ENCODE measurements at regions not wholly inside any gene's neighbourhood (a gene's known extent, or its start where the extent isn't known, plus 50 kb on each side); places are given as distances from the start of the nearest gene placed in this dataset.

- Histone ChIP-seq H3K79me2 (ENCODE audit: insufficient read depth, low read depth, low read length) (no peaks in the 10 kb centered on the region), H3K27ac (ENCODE audit: low read depth, low read length, poor library complexity, severe bottlenecking) (no peak overlapping the region), H3K9me3 (ENCODE audit: low read length) (no peaks in the 10 kb centered on the region), H2AFZ (ENCODE audit: low read length) (no peak overlapping the region), H4K20me1 (ENCODE audit: insufficient read depth, low read length) (no peaks in the 10 kb centered on the region), H3K9me2 (ENCODE audit: insufficient read depth, low read length) (no peaks in the 10 kb centered on the region), H3K4me1 (ENCODE audit: insufficient read depth, low read length, poor library complexity, severe bottlenecking) (no peaks in the 10 kb centered on the region), H3K4me2 (ENCODE audit: low read length) (no peak overlapping the region), H3K4me3 (ENCODE audit: low read depth, low read length, poor library complexity, severe bottlenecking) (no peak overlapping the region), H3K36me3 (ENCODE audit: insufficient read depth, low read length) (no peaks in the 10 kb centered on the region)
- TF ChIP-seq CTCF (conservative IDR thresholded peaks at IDR 0.05; ENCODE audit: low read length) (no peak), EZH2phosphoT487 (IDR thresholded peaks at IDR 0.05; ENCODE audit: borderline replicate concordance, low read depth, low read length) (no peak)
- intact Hi-C loops (cut with micrococcal nuclease; ENCODE audit: unreplicated experiment), result no loop called here
- POLR2A ChIA-PET, result interaction anchor here (1.3 kb wide), 1 partner anchor 40 kb away, joined by 3 read pairs; no protein-coding TSS in a partner anchor
- no TSS peak for BruUV-seq (replicated peaks)
- DNase-seq (ENCODE audit: low spot score), result no peak
- CTCF ChIA-PET (ENCODE audit: unreplicated experiment), result no interaction called here
Observed at GRCh38 chr10:61001731-61002122, 57.7 kb upstream of the RHOBTB1 start.

- H4K20me1 ChIP-seq (ENCODE audit: insufficient read depth, low read length), result no peaks in the 10 kb centered on the region
- no peak overlapping the region for H3K27ac ChIP-seq (ENCODE audit: low read depth, low read length, poor library complexity, severe bottlenecking)
- no peaks in the 10 kb centered on the region for H3K9me2 ChIP-seq (ENCODE audit: insufficient read depth, low read length)
- no peak overlapping the region for H3K4me3 ChIP-seq (ENCODE audit: low read depth, low read length, poor library complexity, severe bottlenecking)
- BruUV-seq (replicated peaks), result no TSS peak
- no peaks in the 10 kb centered on the region for H3K79me2 ChIP-seq (ENCODE audit: insufficient read depth, low read depth, low read length)
- ChIA-PET CTCF (ENCODE audit: unreplicated experiment) (no interaction called here), POLR2A (interaction anchor here (1.3 kb wide), 1 partner anchor 40 kb away, joined by 3 read pairs; no protein-coding TSS in a partner anchor)
- H2AFZ ChIP-seq (ENCODE audit: low read length), result no peak overlapping the region
- no peak for DNase-seq (ENCODE audit: low spot score)
- intact Hi-C loops (cut with micrococcal nuclease; ENCODE audit: unreplicated experiment), result no loop called here
- no peaks in the 10 kb centered on the region for H3K36me3 ChIP-seq (ENCODE audit: insufficient read depth, low read length)
- H3K4me1 ChIP-seq (ENCODE audit: insufficient read depth, low read length, poor library complexity, severe bottlenecking), result no peaks in the 10 kb centered on the region
- H3K4me2 ChIP-seq (ENCODE audit: low read length), result no peak overlapping the region
- TF ChIP-seq CTCF (conservative IDR thresholded peaks at IDR 0.05; ENCODE audit: low read length), result no peak
- TF ChIP-seq EZH2phosphoT487 (IDR thresholded peaks at IDR 0.05; ENCODE audit: borderline replicate concordance, low read depth, low read length), result no peak
- H3K9me3 ChIP-seq (ENCODE audit: low read length), result no peaks in the 10 kb centered on the region
Observed at GRCh38 chr10:61000769-61001730, 57.1 kb upstream of the RHOBTB1 start.

GRCh38 chr10:60998932-60999331 lies 54.9 kb upstream of the RHOBTB1 start:
- Histone ChIP-seq H3K79me2 (ENCODE audit: insufficient read depth, low read depth, low read length) (no peaks in the 10 kb centered on the region), H3K27ac (ENCODE audit: low read depth, low read length, poor library complexity, severe bottlenecking) (no peak overlapping the region), H3K4me3 (ENCODE audit: low read depth, low read length, poor library complexity, severe bottlenecking) (no peak overlapping the region), H3K36me3 (ENCODE audit: insufficient read depth, low read length) (no peaks in the 10 kb centered on the region), H3K4me1 (ENCODE audit: insufficient read depth, low read length, poor library complexity, severe bottlenecking) (no peaks in the 10 kb centered on the region), H2AFZ (ENCODE audit: low read length) (no peak overlapping the region), H4K20me1 (ENCODE audit: insufficient read depth, low read length) (no peaks in the 10 kb centered on the region), H3K4me2 (ENCODE audit: low read length) (no peak overlapping the region), H3K9me3 (ENCODE audit: low read length) (no peaks in the 10 kb centered on the region), H3K9me2 (ENCODE audit: insufficient read depth, low read length) (no peaks in the 10 kb centered on the region)
- no TSS peak for BruUV-seq (replicated peaks)
- DNase-seq (ENCODE audit: low spot score), result no peak
- TF ChIP-seq EZH2phosphoT487 (IDR thresholded peaks at IDR 0.05; ENCODE audit: borderline replicate concordance, low read depth, low read length) (no peak), CTCF (conservative IDR thresholded peaks at IDR 0.05; ENCODE audit: low read length) (no peak)
- intact Hi-C loops (cut with micrococcal nuclease; ENCODE audit: unreplicated experiment), result no loop called here
- POLR2A ChIA-PET, result interaction anchor here (0.6 kb wide), 1 partner anchor 306 kb away, joined by 3 read pairs; no protein-coding TSS in a partner anchor
- CTCF ChIA-PET (ENCODE audit: unreplicated experiment), result interaction anchor here (1.0 kb wide), 1 partner anchor 10 kb away, joined by 3 read pairs; no protein-coding TSS in a partner anchor

Data from OCI-LY7 (cell line).